ENCODE measurements at regions not wholly inside any gene's neighbourhood (a gene's known extent, or its start where the extent isn't known, plus 50 kb on each side); places are given as distances from the start of the nearest gene placed in this dataset.

GRCh38 chr2:88245109-88245508, 75.0 kb downstream of the THNSL2 start:
- Mint-ChIP-seq H3K27me3 (ENCODE audit: low read depth) (peaks cover 3% of the 10 kb centered on the region; the same call in 1 of the 2 replicates), H3K9me3 (peaks cover 39% of the 10 kb centered on the region), H3K4me3 (no peak overlapping the region), H3K4me1 (no peaks in the 10 kb centered on the region), H3K27ac (no peak overlapping the region), H3K36me3 (peaks cover 20% of the 10 kb centered on the region)
- CTCF ChIA-PET = no interaction called here
- ATAC-seq (no peak), DNase-seq (ENCODE audit: low spot score) (no peak)
- TF ChIP-seq JAZF1 (CRISPR knock-in tag; IDR thresholded peaks at IDR 0.05) (no peak), CTCF (IDR thresholded peaks at IDR 0.05) (no peak), SMAD3 (CRISPR knock-in tag; IDR thresholded peaks at IDR 0.05; ENCODE audit: borderline replicate concordance) (no peak), TCF7 (CRISPR knock-in tag; IDR thresholded peaks at IDR 0.05; ENCODE audit: low read depth) (no peak), HMGA2 (CRISPR knock-in tag; IDR thresholded peaks at IDR 0.05) (no peak), SP1 (CRISPR knock-in tag; conservative IDR thresholded peaks at IDR 0.05) (no peak), GRHL2 (CRISPR knock-in tag; IDR thresholded peaks at IDR 0.05; ENCODE audit: insufficient replicate concordance, severe bottlenecking) (no peak), ATF2 (CRISPR knock-in tag; IDR thresholded peaks at IDR 0.05; ENCODE audit: borderline replicate concordance, low read depth) (no peak), ZNF423 (CRISPR knock-in tag; IDR thresholded peaks at IDR 0.05) (no peak), IRF1 (CRISPR knock-in tag; IDR thresholded peaks at IDR 0.05) (no peak), ZBTB21 (CRISPR knock-in tag; IDR thresholded peaks at IDR 0.05; ENCODE audit: borderline replicate concordance) (no peak), SOX15 (CRISPR knock-in tag; IDR thresholded peaks at IDR 0.05) (no peak), JUN (CRISPR knock-in tag; IDR thresholded peaks at IDR 0.05) (no peak), NR1H2 (CRISPR knock-in tag; IDR thresholded peaks at IDR 0.05) (no peak)
- TF ChIP-seq, protein P1, sequence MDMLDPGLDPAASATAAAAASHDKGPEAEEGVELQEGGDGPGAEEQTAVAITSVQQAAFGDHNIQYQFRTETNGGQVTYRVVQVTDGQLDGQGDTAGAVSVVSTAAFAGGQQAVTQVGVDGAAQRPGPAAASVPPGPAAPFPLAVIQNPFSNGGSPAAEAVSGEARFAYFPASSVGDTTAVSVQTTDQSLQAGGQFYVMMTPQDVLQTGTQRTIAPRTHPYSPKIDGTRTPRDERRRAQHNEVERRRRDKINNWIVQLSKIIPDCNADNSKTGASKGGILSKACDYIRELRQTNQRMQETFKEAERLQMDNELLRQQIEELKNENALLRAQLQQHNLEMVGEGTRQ (CRISPR knock-in tag; IDR thresholded peaks at IDR 0.05) = no peak
- TF ChIP-seq, protein P2, sequence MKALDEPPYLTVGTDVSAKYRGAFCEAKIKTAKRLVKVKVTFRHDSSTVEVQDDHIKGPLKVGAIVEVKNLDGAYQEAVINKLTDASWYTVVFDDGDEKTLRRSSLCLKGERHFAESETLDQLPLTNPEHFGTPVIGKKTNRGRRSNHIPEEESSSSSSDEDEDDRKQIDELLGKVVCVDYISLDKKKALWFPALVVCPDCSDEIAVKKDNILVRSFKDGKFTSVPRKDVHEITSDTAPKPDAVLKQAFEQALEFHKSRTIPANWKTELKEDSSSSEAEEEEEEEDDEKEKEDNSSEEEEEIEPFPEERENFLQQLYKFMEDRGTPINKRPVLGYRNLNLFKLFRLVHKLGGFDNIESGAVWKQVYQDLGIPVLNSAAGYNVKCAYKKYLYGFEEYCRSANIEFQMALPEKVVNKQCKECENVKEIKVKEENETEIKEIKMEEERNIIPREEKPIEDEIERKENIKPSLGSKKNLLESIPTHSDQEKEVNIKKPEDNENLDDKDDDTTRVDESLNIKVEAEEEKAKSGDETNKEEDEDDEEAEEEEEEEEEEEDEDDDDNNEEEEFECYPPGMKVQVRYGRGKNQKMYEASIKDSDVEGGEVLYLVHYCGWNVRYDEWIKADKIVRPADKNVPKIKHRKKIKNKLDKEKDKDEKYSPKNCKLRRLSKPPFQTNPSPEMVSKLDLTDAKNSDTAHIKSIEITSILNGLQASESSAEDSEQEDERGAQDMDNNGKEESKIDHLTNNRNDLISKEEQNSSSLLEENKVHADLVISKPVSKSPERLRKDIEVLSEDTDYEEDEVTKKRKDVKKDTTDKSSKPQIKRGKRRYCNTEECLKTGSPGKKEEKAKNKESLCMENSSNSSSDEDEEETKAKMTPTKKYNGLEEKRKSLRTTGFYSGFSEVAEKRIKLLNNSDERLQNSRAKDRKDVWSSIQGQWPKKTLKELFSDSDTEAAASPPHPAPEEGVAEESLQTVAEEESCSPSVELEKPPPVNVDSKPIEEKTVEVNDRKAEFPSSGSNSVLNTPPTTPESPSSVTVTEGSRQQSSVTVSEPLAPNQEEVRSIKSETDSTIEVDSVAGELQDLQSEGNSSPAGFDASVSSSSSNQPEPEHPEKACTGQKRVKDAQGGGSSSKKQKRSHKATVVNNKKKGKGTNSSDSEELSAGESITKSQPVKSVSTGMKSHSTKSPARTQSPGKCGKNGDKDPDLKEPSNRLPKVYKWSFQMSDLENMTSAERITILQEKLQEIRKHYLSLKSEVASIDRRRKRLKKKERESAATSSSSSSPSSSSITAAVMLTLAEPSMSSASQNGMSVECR (CRISPR knock-in tag; IDR thresholded peaks at IDR 0.05; ENCODE audit: borderline replicate concordance) = no peak
- TF ChIP-seq, protein P3, sequence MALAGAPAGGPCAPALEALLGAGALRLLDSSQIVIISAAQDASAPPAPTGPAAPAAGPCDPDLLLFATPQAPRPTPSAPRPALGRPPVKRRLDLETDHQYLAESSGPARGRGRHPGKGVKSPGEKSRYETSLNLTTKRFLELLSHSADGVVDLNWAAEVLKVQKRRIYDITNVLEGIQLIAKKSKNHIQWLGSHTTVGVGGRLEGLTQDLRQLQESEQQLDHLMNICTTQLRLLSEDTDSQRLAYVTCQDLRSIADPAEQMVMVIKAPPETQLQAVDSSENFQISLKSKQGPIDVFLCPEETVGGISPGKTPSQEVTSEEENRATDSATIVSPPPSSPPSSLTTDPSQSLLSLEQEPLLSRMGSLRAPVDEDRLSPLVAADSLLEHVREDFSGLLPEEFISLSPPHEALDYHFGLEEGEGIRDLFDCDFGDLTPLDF (CRISPR knock-in tag; IDR thresholded peaks at IDR 0.05) = no peak
- POLR2A ChIA-PET = no interaction called here
